IMR-90 (cell line): ENCODE measurements at regions not wholly inside any gene's neighbourhood (a gene's known extent, or its start where the extent isn't known, plus 50 kb on each side); places are given as distances from the start of the nearest gene placed in this dataset.

ENCODE experiments used
- ATAC-seq: fragments of 200-7000 bp; cut with Tn5 transposase; 2 replicates; pipeline ENCODE4 v1.9.1; 2020; ENCODE audit warnings: low read depth, mild to moderate bottlenecking, moderate library complexity
- BruUV-seq: library from RNA; stranded (reverse); fragments of 400-500 nt; replicated peaks from 2 replicates; lab custom pipeline; 2021; lab: Mats Ljungman, UMichigan
- CTCF ChIA-PET: fragments of 300-600 bp; formaldehyde crosslinking; extraction: SDS; loops from one replicate; lab custom pipeline; 2021; ENCODE audit warnings: antibody characterized with exemption; lab: Yijun Ruan, JAX
- POLR2A ChIA-PET: fragments of 300-600 bp; sonication (Branson Sonifier 250); formaldehyde crosslinking; loops from one replicate; lab custom pipeline; 2022; ENCODE audit warnings: antibody characterized with exemption; ENCODE audit not compliant: unreplicated experiment; lab: Charles Lee
- DNase-seq: peaks from one replicate; pipeline ENCODE4 v3.0.0; 2013
- H2AFZ ChIP-seq: replicated peaks from 2 replicates; pipeline ENCODE3; 2013; ENCODE audit warnings: low read length, mild to moderate bottlenecking; ENCODE audit not compliant: poor library complexity
- H2AK5ac ChIP-seq: 2 replicates; pipeline ENCODE4 v1.6.1; 2013; ENCODE audit warnings: low read depth, low read length, inconsistent platforms
- H2AK9ac ChIP-seq: replicated peaks from 2 replicates; pipeline ENCODE3; 2013; ENCODE audit warnings: mild to moderate bottlenecking, low read depth, low read length, moderate library complexity; ENCODE audit not compliant: poor library complexity
- H2BK120ac ChIP-seq: 2 replicates; pipeline ENCODE4 v1.6.1; 2013; ENCODE audit warnings: low read depth, low read length, inconsistent platforms
- H2BK15ac ChIP-seq: 3 replicates; pipeline ENCODE4 v1.6.1; 2013; ENCODE audit warnings: low read depth, low read length, inconsistent platforms
- H2BK20ac ChIP-seq: 2 replicates; pipeline ENCODE4 v1.6.1; 2013; ENCODE audit warnings: low read depth, mild to moderate bottlenecking, inconsistent platforms, low read length, moderate library complexity
- H2BK5ac ChIP-seq: 2 replicates; pipeline ENCODE4 v1.6.1; 2013; ENCODE audit warnings: mild to moderate bottlenecking, low read depth, low read length, inconsistent platforms; ENCODE audit not compliant: poor library complexity, severe bottlenecking
- H3K14ac ChIP-seq: replicated peaks from 2 replicates; pipeline ENCODE4 v1.6.1; 2013; ENCODE audit warnings: low read depth, low read length, inconsistent platforms
- H3K18ac ChIP-seq: 2 replicates; pipeline ENCODE4 v1.6.1; 2013; ENCODE audit warnings: low read depth, low read length, control low read depth
- H3K23ac ChIP-seq: 2 replicates; pipeline ENCODE4 v1.6.1; 2013; ENCODE audit warnings: low read depth, low read length, inconsistent platforms
- H3K27ac ChIP-seq: 2 replicates; pipeline ENCODE4 v1.5.1; 2013; ENCODE audit warnings: mild to moderate bottlenecking, control low read depth, low read length; ENCODE audit not compliant: insufficient read depth
- H3K27me3 ChIP-seq: 2 replicates; pipeline ENCODE4 v1.6.1; 2013; ENCODE audit warnings: low read length; ENCODE audit not compliant: control insufficient read depth, insufficient read depth
- H3K36me3 ChIP-seq: 2 replicates; pipeline ENCODE4 v1.6.1; 2013; ENCODE audit warnings: low read length, mixed read lengths; ENCODE audit not compliant: control insufficient read depth, insufficient read depth
- H3K4ac ChIP-seq: 2 replicates; pipeline ENCODE4 v1.6.1; 2013; ENCODE audit warnings: low read depth, low read length, inconsistent platforms
- H3K4me1 ChIP-seq: 2 replicates; pipeline ENCODE4 v1.6.1; 2013; ENCODE audit warnings: low read length, mixed read lengths; ENCODE audit not compliant: control insufficient read depth, insufficient read depth
- H3K4me2 ChIP-seq: 2 replicates; pipeline ENCODE4 v1.6.1; 2013; ENCODE audit warnings: low read depth, mild to moderate bottlenecking, control low read depth, low read length, moderate library complexity
- H3K4me3 ChIP-seq: 2 replicates; pipeline ENCODE4 v1.5.1; 2013; ENCODE audit warnings: low read depth, mild to moderate bottlenecking, control low read depth, low read length, moderate library complexity; ENCODE audit not compliant: insufficient read depth
- H3K56ac ChIP-seq: 2 replicates; pipeline ENCODE4 v1.6.1; 2013; ENCODE audit warnings: low read length, inconsistent platforms; ENCODE audit not compliant: insufficient read depth; ENCODE audit errors: extremely low read depth
- H3K79me1 ChIP-seq, 2 experiments: 2 replicates each; pipeline ENCODE4 v1.6.1; 2013; ENCODE audit warnings: low read length in 2 of 2, inconsistent platforms in 1 of 2, low read depth in 1 of 2
- H3K9ac ChIP-seq: 2 replicates; pipeline ENCODE4 v1.6.1; 2013; ENCODE audit warnings: low read depth, low read length, control low read depth
- H3K9me1 ChIP-seq: 2 replicates; pipeline ENCODE4 v1.6.1; 2013; ENCODE audit warnings: low read length, inconsistent platforms; ENCODE audit not compliant: insufficient read depth
- H3K9me3 ChIP-seq: 2 replicates; pipeline ENCODE4 v1.6.1; 2013; ENCODE audit warnings: low read length; ENCODE audit not compliant: control insufficient read depth, insufficient read depth
- H4K20me1 ChIP-seq: 2 replicates; pipeline ENCODE4 v1.6.1; 2013; ENCODE audit warnings: low read length, inconsistent platforms; ENCODE audit not compliant: insufficient read depth
- H4K5ac ChIP-seq: 2 replicates; pipeline ENCODE4 v1.6.1; 2013; ENCODE audit warnings: mild to moderate bottlenecking, low read depth, low read length, control low read depth
- H4K8ac ChIP-seq, 2 experiments: 2 replicates each; pipeline ENCODE4 v1.6.1; 2013; ENCODE audit warnings: low read depth in 2 of 2, low read length in 2 of 2, control low read depth in 1 of 2, inconsistent platforms in 1 of 2
- H4K91ac ChIP-seq: 2 replicates; pipeline ENCODE4 v1.6.1; 2013; ENCODE audit warnings: low read depth, low read length, inconsistent platforms; ENCODE audit not compliant: insufficient read depth
- CHD1 ChIP-seq: IDR thresholded peaks from 2 replicates; pipeline ENCODE4 v1.6.1; 2012; ENCODE audit warnings: low read depth, low read length, improper control_type of control experiment
- POLR2A ChIP-seq: IDR thresholded peaks from 2 replicates; pipeline ENCODE4 v1.6.1; 2012; ENCODE audit warnings: mild to moderate bottlenecking, low read depth, low read length
- RAD21 ChIP-seq: IDR thresholded peaks from 2 replicates; pipeline ENCODE4 v1.6.1; 2012; ENCODE audit warnings: low read length, improper control_type of control experiment
- RCOR1 ChIP-seq: IDR thresholded peaks from 2 replicates; pipeline ENCODE4 v1.6.1; 2012; ENCODE audit warnings: mild to moderate bottlenecking, low read length, improper control_type of control experiment; ENCODE audit not compliant: insufficient replicate concordance
- WGBS, 2 experiments: methylation state at CpG; one replicate each; pipeline versions ENCODE4 v1.1.5 to v1.1.7; 2013; ENCODE audit warnings: missing lambda C conversion rate in 2 of 2; ENCODE audit not compliant: insufficient read length in 1 of 2; ENCODE audit errors: extremely low coverage in 2 of 2; 5-methylcytosine and 5-hydroxymethylcytosine counted together
- dilution Hi-C: fragments of 300-500 bp; cut with HindIII; formaldehyde crosslinking; loops from one replicate; pipeline ENCODE4 v1.14.3; 2018; ENCODE audit warnings: low sequenced_read_pairs; ENCODE audit not compliant: unreplicated experiment
- in situ Hi-C: fragments of 300-500 bp; cut with MboI; formaldehyde crosslinking; loops from 3 replicates; pipeline ENCODE4 v1.14.3; 2019; ENCODE audit warnings: low sequenced_read_pairs, inconsistent platforms, mixed read lengths
- intact Hi-C: fragments of 100-400 bp; cut with micrococcal nuclease; formaldehyde crosslinking; loops from 2 replicates; pipeline ENCODE4 v1.10.0; 2022
- TF ChIP-seq, protein P1 (sequence below): fragments of 150-350 bp; IDR thresholded peaks from 2 replicates; pipeline ENCODE4 v1.6.1; 2017; ENCODE audit warnings: mild to moderate bottlenecking, antibody characterized with exemption, low read length, low read depth

DNA sequence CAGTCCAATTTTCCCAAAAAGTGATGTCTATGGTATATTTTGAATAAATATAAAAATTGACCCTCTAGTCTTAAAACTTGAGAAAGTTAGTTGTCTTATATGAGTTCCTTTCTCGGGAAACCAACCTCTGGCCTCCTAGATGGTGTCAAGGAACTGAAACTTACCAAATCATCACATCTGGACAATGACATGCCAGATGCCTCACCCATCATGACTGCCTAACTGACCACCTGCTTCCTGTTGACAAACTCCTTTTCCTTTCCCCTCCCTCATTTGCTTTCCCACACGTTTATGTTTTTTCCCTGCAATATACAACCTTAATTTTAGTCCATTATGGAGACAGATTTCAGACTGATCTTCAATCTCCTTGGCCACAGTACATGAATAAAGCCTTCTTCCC is 731.0 kb downstream of the EPHA7 start:
- no peaks in the 10 kb centered on the region for H3K36me3 ChIP-seq
- ATAC-seq: no peak
- intact Hi-C loops: no loop called here
- H2BK5ac ChIP-seq: no peak overlapping the region
- no peaks in the 10 kb centered on the region for H3K9me3 ChIP-seq
- no peak overlapping the region for H3K18ac ChIP-seq
- no peak overlapping the region for H2BK15ac ChIP-seq
- no TSS peak for BruUV-seq
- no peak overlapping the region for H4K8ac ChIP-seq
- no peak overlapping the region for H4K91ac ChIP-seq
- no peaks in the 10 kb centered on the region for H4K20me1 ChIP-seq
- in situ Hi-C loops: no loop called here
- no peaks in the 10 kb centered on the region for H3K9me1 ChIP-seq
- dilution Hi-C loops: no loop called here
- H2AFZ ChIP-seq: no peak overlapping the region
- CTCF ChIA-PET: no interaction called here
- no peak overlapping the region for H3K9ac ChIP-seq
- no peak overlapping the region for H2AK9ac ChIP-seq
- no peak overlapping the region for H3K4ac ChIP-seq
- H3K56ac ChIP-seq: no peak overlapping the region
- TF ChIP-seq CHD1 (no peak), POLR2A (no peak), RCOR1 (no peak), RAD21 (no peak)
- TF ChIP-seq, protein P1, sequence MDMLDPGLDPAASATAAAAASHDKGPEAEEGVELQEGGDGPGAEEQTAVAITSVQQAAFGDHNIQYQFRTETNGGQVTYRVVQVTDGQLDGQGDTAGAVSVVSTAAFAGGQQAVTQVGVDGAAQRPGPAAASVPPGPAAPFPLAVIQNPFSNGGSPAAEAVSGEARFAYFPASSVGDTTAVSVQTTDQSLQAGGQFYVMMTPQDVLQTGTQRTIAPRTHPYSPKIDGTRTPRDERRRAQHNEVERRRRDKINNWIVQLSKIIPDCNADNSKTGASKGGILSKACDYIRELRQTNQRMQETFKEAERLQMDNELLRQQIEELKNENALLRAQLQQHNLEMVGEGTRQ: no peak
- H2AK5ac ChIP-seq: no peak overlapping the region
- no peaks in the 10 kb centered on the region for H3K27me3 ChIP-seq
- no CpG with 5 or more reads among the region's 2 CpGs for WGBS, 2 experiments
- H3K14ac ChIP-seq: no peak overlapping the region
- H2BK20ac ChIP-seq: no peak overlapping the region
- no peak overlapping the region for H3K4me2 ChIP-seq
- H4K5ac ChIP-seq: no peak overlapping the region
- no peak overlapping the region for H3K23ac ChIP-seq
- H3K27ac ChIP-seq: no peak overlapping the region
- no peak overlapping the region for H2BK120ac ChIP-seq
- 0 out of 2 replicates have a peak, but pooled peaks cover 2% of the 10 kb centered on the region for H3K4me1 ChIP-seq
- no peak overlapping the region for H3K4me3 ChIP-seq
- no peak for DNase-seq
- POLR2A ChIA-PET: no interaction called here
- no peaks in the 10 kb centered on the region for H3K79me1 ChIP-seq
